Psoas muscle (tissue), 7 donors: ENCODE measurements at regions not wholly inside any gene's neighbourhood (a gene's known extent, or its start where the extent isn't known, plus 50 kb on each side); places are given as distances from the start of the nearest gene placed in this dataset.
A peak's percentile ranks its signal among the peaks of the same experiment; 100 is the strongest.
"Not testable (repeated sequence)": the region's sequence is repeated elsewhere in the genome, so short reads cannot be mapped to it uniquely, and the experiment has no call there.

Experiments used
- ATAC-seq, 4 donors: fragments of 200-7000 bp; cut with Tn5 transposase; one replicate each; pipeline ENCODE4 v1.9.1; 2020; ENCODE audit warnings: moderate library complexity in 3 of 4, mild to moderate bottlenecking in 2 of 4
- DNase-seq, 2 donors: peaks; one replicate each; pipeline ENCODE4 v3.0.0-alpha.2; 2020
- H3K27ac ChIP-seq: fragments of 200-600 bp; one replicate; pipeline ENCODE4 v1.8.0; 2022
- H3K27me3 ChIP-seq, 3 donors: fragments of 200-600 bp in 1 of 3; one replicate each; pipeline versions ENCODE4 v1.6.1 to v1.8.0; 2013 to 2022; ENCODE audit warnings: low read length in 2 of 3, mild to moderate bottlenecking in 2 of 3, moderate library complexity in 1 of 3; ENCODE audit not compliant: insufficient read depth in 3 of 3
- H3K36me3 ChIP-seq, 2 donors: fragments of 200-600 bp in 1 of 2; one replicate each; pipeline versions ENCODE4 v1.6.1 to v1.8.0; 2013 to 2022; ENCODE audit warnings: low read depth in 1 of 2, mild to moderate bottlenecking in 1 of 2, moderate library complexity in 1 of 2; ENCODE audit not compliant: insufficient read depth in 1 of 2
- H3K4me1 ChIP-seq: fragments of 200-600 bp; one replicate; pipeline ENCODE4 v1.8.0; 2022
- H3K4me3 ChIP-seq: fragments of 200-600 bp; one replicate; pipeline ENCODE4 v1.8.0; 2022; ENCODE audit warnings: mild to moderate bottlenecking
- H3K9me3 ChIP-seq: fragments of 200-600 bp; one replicate; pipeline ENCODE4 v1.8.0; 2022
- WGBS, 3 donors: extraction: QIAGEN DNeasy Blood & Tissue Kit; methylation state at CpG; one replicate each; pipeline versions ENCODE4 v1.1.6 to v1.1.7; 2013; 5-methylcytosine and 5-hydroxymethylcytosine counted together
- intact Hi-C, 2 donors: fragments of 100-400 bp; cut with DNase I; formaldehyde crosslinking; loops; one replicate each; pipeline versions ENCODE4 v1.11.0 to v1.14.2; 2022
- TF ChIP-seq, protein P1 (sequence below): fragments of 200-600 bp; IDR thresholded peaks from one replicate; pipeline ENCODE4 v1.8.0; 2022; ENCODE audit warnings: antibody characterized with exemption
- donor health status: healthy with polysubstance abuse.
- donor health status: DM: no; HTN: no; CAD: no; lungs with moderate emphysema.
- donor health status: Bipolar disorder and iron deficiency.
- donor health status: healthy.
- donor health status: DM: yes; HTN: yes; CAD: no.
- donor health status: DM: no; HTN: no; CAD: no.
- donor health status: DM: yes; HTN: yes; CAD: no.

DNA sequence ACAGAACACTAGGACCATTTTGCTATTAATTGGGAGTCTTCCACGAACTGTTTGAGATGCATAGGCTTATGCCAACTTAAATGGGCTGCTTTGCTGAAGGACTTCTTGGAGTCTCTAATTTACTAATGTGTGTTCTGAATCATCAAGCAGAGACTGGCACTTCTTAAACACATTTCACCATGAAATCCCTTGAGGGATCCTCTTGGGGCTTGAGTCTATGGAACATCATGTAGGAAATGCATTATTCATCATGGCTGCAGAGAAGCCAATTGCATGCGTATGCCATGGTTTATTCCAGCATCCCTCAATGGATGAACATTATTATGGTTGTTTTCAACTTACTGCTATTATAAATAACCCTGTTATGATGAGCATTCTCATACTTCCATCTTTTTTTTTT lies 73.4 kb downstream of the FGD2 start:
- Histone ChIP-seq H3K4me3 (no peak overlapping the region), H3K27me3 (no peaks in the 10 kb centered on the region), H3K36me3 (no peaks in the 10 kb centered on the region), H3K4me1 (peaks cover 7% of the 10 kb centered on the region), H3K27ac (no peak overlapping the region), H3K9me3 (no peaks in the 10 kb centered on the region)
- DNase-seq (no peak), ATAC-seq (no peak)
- TF ChIP-seq, protein P1, sequence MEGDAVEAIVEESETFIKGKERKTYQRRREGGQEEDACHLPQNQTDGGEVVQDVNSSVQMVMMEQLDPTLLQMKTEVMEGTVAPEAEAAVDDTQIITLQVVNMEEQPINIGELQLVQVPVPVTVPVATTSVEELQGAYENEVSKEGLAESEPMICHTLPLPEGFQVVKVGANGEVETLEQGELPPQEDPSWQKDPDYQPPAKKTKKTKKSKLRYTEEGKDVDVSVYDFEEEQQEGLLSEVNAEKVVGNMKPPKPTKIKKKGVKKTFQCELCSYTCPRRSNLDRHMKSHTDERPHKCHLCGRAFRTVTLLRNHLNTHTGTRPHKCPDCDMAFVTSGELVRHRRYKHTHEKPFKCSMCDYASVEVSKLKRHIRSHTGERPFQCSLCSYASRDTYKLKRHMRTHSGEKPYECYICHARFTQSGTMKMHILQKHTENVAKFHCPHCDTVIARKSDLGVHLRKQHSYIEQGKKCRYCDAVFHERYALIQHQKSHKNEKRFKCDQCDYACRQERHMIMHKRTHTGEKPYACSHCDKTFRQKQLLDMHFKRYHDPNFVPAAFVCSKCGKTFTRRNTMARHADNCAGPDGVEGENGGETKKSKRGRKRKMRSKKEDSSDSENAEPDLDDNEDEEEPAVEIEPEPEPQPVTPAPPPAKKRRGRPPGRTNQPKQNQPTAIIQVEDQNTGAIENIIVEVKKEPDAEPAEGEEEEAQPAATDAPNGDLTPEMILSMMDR: no peak
- WGBS, 3 donors: 92 to 96% (median 95%) methylated on average over 2 of the region's 2 CpGs
- intact Hi-C loops: no loop called here

DNA sequence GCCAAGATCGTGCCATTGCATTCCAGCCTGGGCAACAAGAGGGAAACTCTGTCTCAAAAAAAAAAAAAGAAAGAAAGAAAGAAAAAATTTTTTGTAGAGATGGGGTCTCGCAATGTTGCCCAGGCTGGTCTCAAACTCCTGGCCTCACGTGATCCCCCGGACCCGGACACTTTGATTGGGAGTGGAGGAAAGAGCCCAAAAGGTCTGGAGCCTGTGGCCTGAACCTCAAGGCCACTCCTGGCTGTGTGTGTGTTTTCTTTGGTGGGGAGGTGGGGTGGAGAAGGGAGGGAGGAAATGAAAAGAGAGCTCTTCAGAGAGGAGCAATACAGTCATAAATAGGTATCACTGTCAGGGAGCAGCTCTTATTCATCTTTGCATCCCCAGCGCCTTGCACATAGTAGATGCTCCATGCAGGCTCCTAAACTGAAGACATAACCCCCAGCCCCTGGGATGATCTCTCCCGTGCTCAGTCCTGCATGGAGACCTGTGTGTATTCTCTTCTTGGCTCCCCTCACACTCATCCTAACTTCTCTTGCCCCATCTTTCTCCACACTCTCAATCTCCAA lies 75.7 kb downstream of the FGD2 start:
- intact Hi-C loops: no loop called here
- TF ChIP-seq, protein P1: no peak

DNA sequence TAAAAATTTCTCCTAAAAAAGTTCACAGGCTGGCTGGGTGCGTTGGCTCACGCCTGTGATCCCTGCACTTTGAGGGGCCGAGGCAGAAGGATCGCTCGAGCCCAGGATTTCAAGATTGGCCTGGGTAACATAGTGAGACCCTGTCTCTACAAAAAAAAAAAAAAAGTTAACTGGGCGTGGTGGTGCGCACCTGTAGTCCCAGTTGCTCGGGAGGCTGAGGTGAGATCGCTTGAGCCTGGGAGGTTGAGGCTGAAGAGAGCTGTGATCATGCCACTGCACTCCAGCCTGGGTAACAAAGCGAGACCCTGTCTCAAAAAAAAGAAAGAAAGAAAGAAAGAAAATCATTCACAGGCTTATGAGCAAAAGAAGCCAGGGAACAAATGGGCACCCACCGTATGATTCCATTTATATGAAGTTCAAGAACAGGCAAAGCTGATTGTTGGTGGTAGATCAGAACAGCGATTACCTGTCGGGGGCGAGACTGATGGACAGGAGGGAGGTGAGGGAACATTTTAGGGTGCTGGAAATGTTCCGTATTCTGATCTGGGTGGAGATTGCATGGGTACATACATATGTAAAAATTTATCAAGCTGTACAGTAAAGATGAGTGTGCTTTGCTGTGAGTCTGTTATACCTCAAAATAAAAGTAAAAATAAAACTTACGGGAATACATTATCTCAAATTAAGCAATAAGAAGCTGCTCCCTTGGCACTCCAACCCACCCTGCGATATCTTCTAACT lies 77.1 kb downstream of the FGD2 start:
- H3K27ac ChIP-seq: no peak overlapping the region
- intact Hi-C loops: no loop called here

More for the DNA sequence above, 75.7 kb downstream of the FGD2 start:
- Histone ChIP-seq H3K27ac (no peak overlapping the region), H3K4me3 (no peak overlapping the region), H3K36me3 (no peaks in the 10 kb centered on the region), H3K9me3 (no peaks in the 10 kb centered on the region), H3K27me3 (no peaks in the 10 kb centered on the region), H3K4me1 (no peaks in the 10 kb centered on the region)
- DNase-seq (no peak), ATAC-seq (no peak)
- 80 to 93% (median 87%) methylated on average over 7 of the region's 7 CpGs for WGBS, 3 donors

DNA sequence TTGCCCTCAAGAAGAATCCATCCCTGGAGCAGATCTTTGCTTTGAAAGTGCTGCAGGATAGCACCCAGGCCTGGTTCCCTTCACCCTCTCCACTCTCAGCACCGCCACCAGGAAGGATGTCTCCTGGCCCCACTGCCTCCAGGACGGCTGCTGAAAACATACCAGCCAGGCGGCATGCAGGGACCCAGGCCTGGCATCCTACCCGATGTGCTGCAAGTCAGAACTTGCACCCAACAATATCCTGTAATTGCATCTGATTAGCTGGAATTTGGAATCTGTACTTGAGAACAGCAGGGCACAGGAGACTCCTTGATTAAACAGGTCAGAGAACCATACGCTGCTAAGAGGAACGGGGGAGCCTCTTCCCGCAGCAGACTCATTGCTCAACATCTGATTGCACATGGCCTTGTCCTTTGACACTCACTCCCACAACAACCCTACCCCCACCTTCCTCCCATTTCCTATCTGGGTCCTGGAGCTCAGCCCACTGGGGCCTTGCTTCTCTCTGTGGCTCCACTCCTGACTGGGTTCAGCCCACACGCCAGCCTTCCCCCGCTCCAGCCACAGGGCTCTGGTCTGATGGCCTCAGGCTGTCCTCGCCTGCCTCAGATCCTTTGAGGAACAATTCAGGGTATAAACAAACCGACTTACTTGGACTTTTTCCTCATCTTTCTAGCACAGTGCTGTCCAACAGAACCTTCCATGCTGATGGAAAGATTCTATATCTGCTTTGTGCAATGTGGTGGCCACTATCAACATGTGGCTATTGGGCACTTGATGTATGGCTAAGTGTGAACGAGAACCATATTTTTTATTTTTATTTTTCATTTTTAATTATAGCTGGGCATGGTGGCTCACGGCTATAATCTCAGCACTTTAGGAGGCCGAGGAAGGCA lies 78.0 kb downstream of the FGD2 start:
- Histone ChIP-seq H3K9me3 (no peaks in the 10 kb centered on the region), H3K27ac (peak overlapping the region; percentile 50), H3K36me3 (no peaks in the 10 kb centered on the region), H3K4me1 (no peaks in the 10 kb centered on the region), H3K27me3 (no peaks in the 10 kb centered on the region), H3K4me3 (no peak overlapping the region)
- peak; percentile 74 to 89 (median 78) for ATAC-seq
- intact Hi-C loops: no loop called here
- TF ChIP-seq, protein P1: no peak
- 79 to 81% (median 79%) methylated on average over 14 of the region's 14 CpGs for WGBS, 3 donors
- peak; percentile 63 to 67 for DNase-seq

More for the DNA sequence above, 77.1 kb downstream of the FGD2 start:
- 94 to 97% (median 96%) methylated on average over 16 to 17 of the region's 17 CpGs for WGBS, 3 donors
- DNase-seq (no peak), ATAC-seq (no peak)
- Histone ChIP-seq H3K4me1 (no peaks in the 10 kb centered on the region), H3K27me3 (no peaks in the 10 kb centered on the region), H3K9me3 (no peaks in the 10 kb centered on the region), H3K4me3 (no peak overlapping the region), H3K36me3 (no peaks in the 10 kb centered on the region)
- TF ChIP-seq, protein P1: no peak

DNA sequence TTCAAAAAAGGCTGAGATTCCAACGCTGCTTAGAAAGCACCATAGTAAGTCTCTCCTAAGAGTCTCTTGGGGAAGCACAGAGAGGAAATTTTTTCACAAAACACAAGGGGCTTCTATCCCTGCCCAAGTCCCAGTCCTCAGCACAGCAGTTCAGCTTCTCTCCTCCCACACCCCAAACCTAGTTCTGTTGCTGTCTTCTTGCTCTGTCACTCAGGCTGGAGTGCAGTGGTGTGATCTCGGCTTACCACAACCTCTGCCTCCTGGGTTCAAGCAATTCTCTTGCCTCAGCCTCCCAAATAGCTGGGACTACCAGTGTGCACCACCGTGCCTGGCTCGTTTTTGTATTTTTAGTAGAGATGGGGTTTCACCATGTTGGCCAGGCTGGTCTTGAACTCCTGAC lies 79.2 kb downstream of the FGD2 start:
- intact Hi-C loops, DNase-seq, H3K9me3 ChIP-seq, H3K4me3 ChIP-seq, H3K36me3 ChIP-seq, H3K27ac ChIP-seq, H3K27me3 ChIP-seq, ATAC-seq, H3K4me1 ChIP-seq: not testable (repeated sequence)
- WGBS, 3 donors: 89 to 97% (median 89%) methylated on average over 4 of the region's 4 CpGs
